PC-3 (cell line): ENCODE measurements at regions not wholly inside any gene's neighbourhood (a gene's known extent, or its start where the extent isn't known, plus 50 kb on each side); places are given as distances from the start of the nearest gene placed in this dataset.

Source experiments
- EZH2 ChIP-seq: fragments of 300-600 bp; sonication (generic); IDR thresholded peaks from one replicate; pipeline ENCODE4 v1.6.1; 2017; ENCODE audit warnings: antibody characterized with exemption, mild to moderate bottlenecking, low read length; ENCODE audit not compliant: unreplicated experiment
- TF ChIP-seq, protein P1 (sequence below): fragments of 300-600 bp; sonication (generic); conservative IDR thresholded peaks from 2 replicates; pipeline ENCODE4 v1.5.1; 2017; ENCODE audit warnings: antibody characterized with exemption, low read depth, mild to moderate bottlenecking, low read length

GRCh38 chr3:191961529-191961928 lies 500.6 kb downstream of the PYDC2 start:
- TF ChIP-seq, protein P1, sequence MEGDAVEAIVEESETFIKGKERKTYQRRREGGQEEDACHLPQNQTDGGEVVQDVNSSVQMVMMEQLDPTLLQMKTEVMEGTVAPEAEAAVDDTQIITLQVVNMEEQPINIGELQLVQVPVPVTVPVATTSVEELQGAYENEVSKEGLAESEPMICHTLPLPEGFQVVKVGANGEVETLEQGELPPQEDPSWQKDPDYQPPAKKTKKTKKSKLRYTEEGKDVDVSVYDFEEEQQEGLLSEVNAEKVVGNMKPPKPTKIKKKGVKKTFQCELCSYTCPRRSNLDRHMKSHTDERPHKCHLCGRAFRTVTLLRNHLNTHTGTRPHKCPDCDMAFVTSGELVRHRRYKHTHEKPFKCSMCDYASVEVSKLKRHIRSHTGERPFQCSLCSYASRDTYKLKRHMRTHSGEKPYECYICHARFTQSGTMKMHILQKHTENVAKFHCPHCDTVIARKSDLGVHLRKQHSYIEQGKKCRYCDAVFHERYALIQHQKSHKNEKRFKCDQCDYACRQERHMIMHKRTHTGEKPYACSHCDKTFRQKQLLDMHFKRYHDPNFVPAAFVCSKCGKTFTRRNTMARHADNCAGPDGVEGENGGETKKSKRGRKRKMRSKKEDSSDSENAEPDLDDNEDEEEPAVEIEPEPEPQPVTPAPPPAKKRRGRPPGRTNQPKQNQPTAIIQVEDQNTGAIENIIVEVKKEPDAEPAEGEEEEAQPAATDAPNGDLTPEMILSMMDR: no peak
- no peak for TF ChIP-seq EZH2
